AG04450 (cell line): ENCODE measurements at regions not wholly inside any gene's neighbourhood (a gene's known extent, or its start where the extent isn't known, plus 50 kb on each side); places are given as distances from the start of the nearest gene placed in this dataset.

Source experiments
- CTCF ChIA-PET: fragments of 300-600, 350-600 bp; formaldehyde crosslinking; extraction: SDS; loops from one replicate; lab custom pipeline; 2022; ENCODE audit warnings: antibody characterized with exemption, inconsistent platforms; lab: Charles Lee
- POLR2A ChIA-PET: fragments of 350-600 bp; formaldehyde crosslinking; extraction: SDS; loops from one replicate; lab custom pipeline; 2021; ENCODE audit warnings: antibody characterized with exemption, inconsistent platforms; lab: Yijun Ruan, JAX
- DNase-seq: peaks from one replicate; pipeline ENCODE4 v3.0.0-alpha.2; 2011; ENCODE audit warnings: low read depth, low spot score
- H3K27ac ChIP-seq: one replicate; pipeline ENCODE4 v1.5.1; 2012; ENCODE audit warnings: low read depth, low read length, control low read depth
- H3K27me3 ChIP-seq: one replicate; pipeline ENCODE4 v1.6.0; 2012; ENCODE audit warnings: low read length; ENCODE audit not compliant: control insufficient read depth, insufficient read depth
- H3K4me3 ChIP-seq: 2 replicates; pipeline ENCODE4 v1.5.1; 2011; ENCODE audit warnings: mild to moderate bottlenecking, low read depth, low read length, control low read depth
- H3K9me3 ChIP-seq: 2 replicates; pipeline ENCODE4 v1.5.1; 2012; ENCODE audit warnings: low read length; ENCODE audit not compliant: control insufficient read depth, insufficient read depth
- TF ChIP-seq, protein P1 (sequence below): IDR thresholded peaks from 2 replicates; pipeline ENCODE4 v1.5.1; 2011; ENCODE audit warnings: low read depth, low read length, control low read depth, inconsistent platforms

- CTCF ChIA-PET, result interaction anchor here (0.6 to 1.1 kb wide), 5 partner anchors 17 to 733 kb away, joined by 3 read pairs; no protein-coding TSS in a partner anchor
- Histone ChIP-seq H3K27ac (no peak overlapping the region), H3K4me3 (no peak overlapping the region), H3K9me3 (no peaks in the 10 kb centered on the region; the same call in none of the 2 replicates), H3K27me3 (no peaks in the 10 kb centered on the region)
- POLR2A ChIA-PET, result interaction anchor here (1.3 kb wide), 1 partner anchor 56 kb away, joined by 4 read pairs; no protein-coding TSS in a partner anchor
- DNase-seq, result no peak
- TF ChIP-seq, protein P1, sequence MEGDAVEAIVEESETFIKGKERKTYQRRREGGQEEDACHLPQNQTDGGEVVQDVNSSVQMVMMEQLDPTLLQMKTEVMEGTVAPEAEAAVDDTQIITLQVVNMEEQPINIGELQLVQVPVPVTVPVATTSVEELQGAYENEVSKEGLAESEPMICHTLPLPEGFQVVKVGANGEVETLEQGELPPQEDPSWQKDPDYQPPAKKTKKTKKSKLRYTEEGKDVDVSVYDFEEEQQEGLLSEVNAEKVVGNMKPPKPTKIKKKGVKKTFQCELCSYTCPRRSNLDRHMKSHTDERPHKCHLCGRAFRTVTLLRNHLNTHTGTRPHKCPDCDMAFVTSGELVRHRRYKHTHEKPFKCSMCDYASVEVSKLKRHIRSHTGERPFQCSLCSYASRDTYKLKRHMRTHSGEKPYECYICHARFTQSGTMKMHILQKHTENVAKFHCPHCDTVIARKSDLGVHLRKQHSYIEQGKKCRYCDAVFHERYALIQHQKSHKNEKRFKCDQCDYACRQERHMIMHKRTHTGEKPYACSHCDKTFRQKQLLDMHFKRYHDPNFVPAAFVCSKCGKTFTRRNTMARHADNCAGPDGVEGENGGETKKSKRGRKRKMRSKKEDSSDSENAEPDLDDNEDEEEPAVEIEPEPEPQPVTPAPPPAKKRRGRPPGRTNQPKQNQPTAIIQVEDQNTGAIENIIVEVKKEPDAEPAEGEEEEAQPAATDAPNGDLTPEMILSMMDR, result no peak
Measured at GRCh38 chr15:36484038-36484778, 95.2 kb upstream of the CDIN1 start.

- Histone ChIP-seq H3K27me3 (no peaks in the 10 kb centered on the region), H3K9me3 (no peaks in the 10 kb centered on the region; the same call in 1 of the 2 replicates), H3K4me3 (no peak overlapping the region), H3K27ac (no peak overlapping the region)
- CTCF ChIA-PET, result interaction anchor here (0.9 kb wide), 1 partner anchor 1204 kb away, joined by 3 read pairs; no protein-coding TSS in a partner anchor
- no peak for DNase-seq
- TF ChIP-seq, protein P1, result no peak
- POLR2A ChIA-PET, result no interaction called here
Measured at GRCh38 chr15:36491912-36492311, 87.5 kb upstream of the CDIN1 start.

DNA sequence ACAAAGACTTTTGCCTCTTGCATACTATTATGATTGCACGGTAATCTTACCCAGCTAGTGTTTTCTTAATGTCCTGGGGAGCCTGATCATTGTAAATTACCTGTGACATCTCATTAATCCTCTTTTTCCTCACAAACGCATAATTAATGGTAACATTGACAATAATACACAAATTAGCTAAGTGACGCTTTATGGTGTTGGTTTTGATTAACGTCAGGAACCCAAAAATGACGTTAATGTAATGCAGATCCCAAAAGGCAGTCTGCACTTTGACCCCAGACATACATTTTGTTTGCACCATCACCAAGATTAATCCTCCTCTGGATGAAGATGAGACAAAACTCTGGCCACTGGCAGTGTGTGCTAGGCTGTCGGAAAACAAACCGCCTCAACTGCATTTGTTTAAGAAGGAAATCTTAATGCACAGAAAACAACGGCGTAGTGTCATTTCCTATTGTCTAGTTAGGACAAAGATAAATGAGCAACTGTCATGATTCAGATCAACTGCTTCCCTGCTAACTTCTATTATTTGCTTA lies 83.9 kb upstream of the CDIN1 start:
- no peak for DNase-seq
- ChIA-PET CTCF (no interaction called here), POLR2A (no interaction called here)
- Histone ChIP-seq H3K27me3 (no peaks in the 10 kb centered on the region), H3K4me3 (no peak overlapping the region), H3K27ac (no peak overlapping the region), H3K9me3 (no peaks in the 10 kb centered on the region)
- TF ChIP-seq, protein P1, result no peak

DNA sequence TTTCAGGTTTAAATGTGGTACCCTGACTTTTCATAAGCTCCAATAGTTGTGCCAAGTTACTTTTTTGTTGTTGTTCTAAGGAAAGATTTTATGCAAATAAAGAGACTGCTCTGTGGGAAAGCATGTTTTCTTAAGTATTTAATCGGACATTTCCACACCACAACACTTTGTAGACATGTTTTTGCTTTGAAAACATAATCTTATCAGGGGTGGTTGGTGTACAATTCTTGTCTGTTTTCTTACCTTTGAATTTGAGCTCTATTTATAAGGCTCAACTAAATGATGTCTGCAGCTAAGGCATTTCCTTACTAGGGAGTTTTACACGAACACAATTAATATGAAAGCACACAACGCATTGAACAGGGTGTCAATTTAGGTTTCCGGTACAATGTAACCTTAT lies 81.5 kb upstream of the CDIN1 start:
- ChIA-PET POLR2A (no interaction called here), CTCF (interaction anchor here (0.5 kb wide), 1 partner anchor 385 kb away, joined by 3 read pairs; no protein-coding TSS in a partner anchor)
- TF ChIP-seq, protein P1, result no peak
- no peaks in the 10 kb centered on the region for H3K9me3 ChIP-seq
- H3K4me3 ChIP-seq, result no peak overlapping the region
- no peak overlapping the region for H3K27ac ChIP-seq
- no peaks in the 10 kb centered on the region for H3K27me3 ChIP-seq
- DNase-seq, result no peak

- TF ChIP-seq, protein P1, result no peak
- ChIA-PET POLR2A (no interaction called here), CTCF (no interaction called here)
- DNase-seq, result no peak
- Histone ChIP-seq H3K4me3 (no peak overlapping the region), H3K9me3 (no peaks in the 10 kb centered on the region), H3K27me3 (no peaks in the 10 kb centered on the region), H3K27ac (no peak overlapping the region)
Measured at GRCh38 chr15:36498401-36498800, 81.0 kb upstream of the CDIN1 start.
